Retinal pigment epithelial cell (primary cell): ENCODE measurements at regions not wholly inside any gene's neighbourhood (a gene's known extent, or its start where the extent isn't known, plus 50 kb on each side); places are given as distances from the start of the nearest gene placed in this dataset.

ENCODE experiments used
- DNase-seq: peaks from one replicate; pipeline ENCODE4 v3.0.0-alpha.2; 2010; ENCODE audit warnings: low read depth
- H3K4me3 ChIP-seq: 2 replicates; pipeline ENCODE4 v1.5.1; 2011; ENCODE audit warnings: mild to moderate bottlenecking, low read length, control low read depth, moderate library complexity
- TF ChIP-seq, protein P1 (sequence below): conservative IDR thresholded peaks from 2 replicates; pipeline ENCODE4 v1.5.1; 2011; ENCODE audit warnings: low read depth, low read length, control low read depth, inconsistent platforms

DNA sequence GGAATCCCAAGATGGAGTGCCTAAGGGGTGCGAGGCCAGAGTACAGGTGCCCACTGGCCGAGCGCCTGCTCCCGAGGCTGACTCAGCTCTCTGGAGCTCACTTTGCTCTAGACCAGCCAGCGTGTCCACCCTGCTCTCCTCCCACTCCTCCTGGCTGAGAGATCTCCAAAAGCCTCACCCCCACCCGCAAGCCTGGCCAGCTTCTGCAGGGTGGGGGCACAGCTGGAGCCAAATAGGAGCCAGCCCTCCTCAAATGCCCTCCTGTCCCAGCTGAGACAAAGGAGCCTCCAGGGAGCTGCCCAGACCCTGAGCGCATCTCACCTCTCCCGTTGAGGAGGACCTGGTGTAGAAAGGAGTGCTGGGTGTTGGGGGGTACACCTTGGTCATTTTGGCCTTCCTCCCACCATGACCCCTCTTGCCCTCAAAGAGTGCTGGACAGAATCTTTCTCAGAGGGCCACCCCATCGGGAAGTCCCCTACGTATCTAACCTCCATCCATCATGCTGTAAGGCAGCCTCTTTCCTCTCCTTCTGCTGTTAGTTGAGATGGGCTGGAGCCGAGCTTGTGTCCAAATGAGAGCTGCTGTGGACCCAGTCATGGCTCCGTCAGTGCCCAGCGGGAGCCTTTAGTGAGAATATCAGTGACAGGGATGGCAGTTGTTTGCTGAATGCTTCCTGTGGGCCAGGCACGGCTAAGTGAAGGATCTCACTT lies 123.9 kb upstream of the VSTM2B start:
- DNase-seq, result no peak
- TF ChIP-seq, protein P1, sequence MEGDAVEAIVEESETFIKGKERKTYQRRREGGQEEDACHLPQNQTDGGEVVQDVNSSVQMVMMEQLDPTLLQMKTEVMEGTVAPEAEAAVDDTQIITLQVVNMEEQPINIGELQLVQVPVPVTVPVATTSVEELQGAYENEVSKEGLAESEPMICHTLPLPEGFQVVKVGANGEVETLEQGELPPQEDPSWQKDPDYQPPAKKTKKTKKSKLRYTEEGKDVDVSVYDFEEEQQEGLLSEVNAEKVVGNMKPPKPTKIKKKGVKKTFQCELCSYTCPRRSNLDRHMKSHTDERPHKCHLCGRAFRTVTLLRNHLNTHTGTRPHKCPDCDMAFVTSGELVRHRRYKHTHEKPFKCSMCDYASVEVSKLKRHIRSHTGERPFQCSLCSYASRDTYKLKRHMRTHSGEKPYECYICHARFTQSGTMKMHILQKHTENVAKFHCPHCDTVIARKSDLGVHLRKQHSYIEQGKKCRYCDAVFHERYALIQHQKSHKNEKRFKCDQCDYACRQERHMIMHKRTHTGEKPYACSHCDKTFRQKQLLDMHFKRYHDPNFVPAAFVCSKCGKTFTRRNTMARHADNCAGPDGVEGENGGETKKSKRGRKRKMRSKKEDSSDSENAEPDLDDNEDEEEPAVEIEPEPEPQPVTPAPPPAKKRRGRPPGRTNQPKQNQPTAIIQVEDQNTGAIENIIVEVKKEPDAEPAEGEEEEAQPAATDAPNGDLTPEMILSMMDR, result no peak
- no peak overlapping the region for H3K4me3 ChIP-seq

DNA sequence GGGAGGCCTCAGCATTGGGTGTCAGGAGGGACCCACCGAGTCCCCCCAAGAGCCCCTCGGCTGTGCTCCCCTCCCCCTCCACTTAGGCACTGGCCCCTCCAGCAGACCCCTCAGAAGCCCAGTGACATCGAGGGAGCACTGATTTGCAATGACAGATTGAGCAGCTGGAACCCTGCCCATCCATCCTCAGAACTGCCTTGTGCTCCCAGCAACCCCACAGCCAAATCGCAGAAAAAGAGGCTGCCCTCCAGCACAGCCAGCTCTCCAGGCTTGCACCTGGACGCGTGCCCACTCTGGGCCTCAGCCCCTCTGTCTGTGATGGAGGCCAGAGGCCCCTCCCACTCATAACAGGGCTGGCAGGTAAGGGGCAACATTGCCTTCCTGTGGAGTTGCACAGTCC lies 123.2 kb upstream of the VSTM2B start:
- TF ChIP-seq, protein P1, result no peak
- no peak for DNase-seq
- H3K4me3 ChIP-seq, result no peak overlapping the region

DNA sequence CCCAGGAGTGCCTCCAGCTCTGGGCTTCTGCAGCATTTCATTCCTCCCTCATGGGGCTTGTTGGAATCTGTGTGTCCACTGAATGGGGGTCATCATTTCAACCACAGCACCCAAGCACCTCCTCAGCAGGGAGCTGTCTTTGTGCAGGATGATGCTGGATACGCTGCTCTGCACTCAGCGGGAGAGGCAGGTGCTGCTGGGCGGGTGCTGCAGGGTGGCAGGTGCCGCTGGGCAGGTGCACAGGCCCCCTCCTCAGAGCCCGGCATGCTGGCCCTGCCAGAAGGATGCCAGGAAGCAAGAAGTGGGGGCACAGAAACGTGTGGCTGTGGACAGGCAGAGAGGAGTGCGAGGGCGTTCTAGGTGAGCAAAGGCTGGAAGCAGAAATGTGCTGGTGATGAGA lies 121.8 kb upstream of the VSTM2B start:
- H3K4me3 ChIP-seq, result no peak overlapping the region
- DNase-seq, result no peak
- TF ChIP-seq, protein P1, result no peak

DNA sequence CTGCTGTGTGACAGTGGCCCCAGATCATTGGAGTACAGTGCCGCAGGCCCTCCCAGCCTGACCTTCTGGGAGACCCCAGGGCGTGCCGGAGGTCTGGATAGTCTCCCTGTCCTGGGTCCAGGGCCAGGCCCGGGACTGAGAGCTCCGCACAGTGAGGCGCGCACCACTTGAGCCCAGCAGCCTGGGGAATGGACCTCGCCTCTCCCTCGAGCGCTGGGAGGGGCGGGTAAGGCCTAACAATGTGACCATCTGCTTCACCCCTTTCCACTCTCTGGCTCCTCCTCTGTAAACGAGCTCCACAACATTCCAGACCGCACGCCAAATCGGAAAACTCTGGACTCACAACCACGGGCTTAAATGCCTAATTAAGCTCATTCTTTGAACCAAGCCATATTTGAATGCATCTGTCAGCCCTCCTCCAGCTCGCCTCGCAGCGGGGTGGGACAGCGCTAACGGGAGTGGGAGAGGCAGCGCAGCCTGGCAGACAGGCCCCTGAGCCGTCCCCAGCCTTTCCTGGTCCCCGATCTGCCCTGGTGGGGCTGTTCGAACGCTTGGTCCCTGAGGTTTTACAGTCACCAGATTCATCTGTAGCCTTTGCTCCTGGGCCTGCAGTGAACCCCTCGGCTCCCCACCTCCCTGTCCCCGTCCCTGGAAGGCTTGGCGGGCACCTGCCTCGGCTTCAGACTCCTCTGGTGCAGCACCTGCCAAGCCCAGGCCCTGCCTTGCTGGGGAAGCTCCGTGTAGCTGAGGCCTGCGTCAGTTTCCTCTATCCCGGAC lies 120.7 kb upstream of the VSTM2B start:
- DNase-seq, result no peak
- TF ChIP-seq, protein P1, result no peak
- no peak overlapping the region for H3K4me3 ChIP-seq

DNA sequence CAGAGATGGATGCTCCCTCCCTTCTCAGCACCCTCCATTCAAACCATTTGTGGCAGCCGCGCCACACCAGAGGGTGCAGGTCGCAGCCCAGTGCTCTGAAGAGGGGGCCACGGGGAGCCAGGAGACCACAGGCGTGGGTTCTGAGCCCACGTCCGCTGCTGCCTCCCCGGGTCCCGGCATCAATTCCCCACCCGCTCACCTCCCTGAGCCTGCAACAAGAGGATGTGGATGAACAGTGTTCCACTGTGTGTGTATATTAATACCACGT lies 120.1 kb upstream of the VSTM2B start:
- no peak overlapping the region for H3K4me3 ChIP-seq
- TF ChIP-seq, protein P1, result no peak
- DNase-seq, result no peak

DNA sequence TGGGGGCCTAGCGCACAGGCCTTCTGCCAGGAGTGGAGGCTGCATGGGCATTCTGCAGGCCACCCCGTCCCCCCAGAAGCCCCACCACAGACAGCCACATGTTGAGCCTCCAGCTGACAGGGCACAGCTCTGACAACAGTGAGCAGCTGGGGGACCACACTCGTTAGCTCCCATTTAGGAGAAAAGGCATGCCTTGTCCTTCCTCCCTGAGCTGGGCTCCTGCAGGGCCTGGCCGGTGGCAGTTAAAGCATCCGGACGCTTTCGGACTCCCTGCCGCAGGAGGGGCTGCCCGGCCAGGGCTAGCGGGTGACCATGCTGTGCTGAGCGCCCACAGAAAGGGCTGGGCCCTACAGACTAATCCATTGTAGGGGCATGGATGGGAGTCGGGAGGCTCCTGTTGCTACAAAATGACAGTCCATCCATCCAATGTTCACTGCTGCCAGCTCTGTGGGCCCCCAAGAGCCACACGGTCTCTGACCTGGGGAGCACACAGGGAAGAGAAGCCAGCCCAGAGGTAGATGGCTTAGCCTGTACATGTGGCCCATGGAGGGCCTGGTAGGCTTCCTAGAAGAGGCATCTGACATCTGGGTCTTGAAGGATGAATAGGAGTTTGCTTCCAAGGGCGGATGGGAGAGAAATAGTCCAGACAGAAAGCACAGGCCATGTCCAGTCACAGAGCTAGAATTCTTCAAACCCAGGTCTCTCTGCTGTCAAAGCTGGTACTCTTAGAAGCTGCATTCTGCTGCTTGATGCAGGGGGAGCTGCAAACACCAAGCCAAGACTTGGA lies 116.5 kb upstream of the VSTM2B start:
- no peak overlapping the region for H3K4me3 ChIP-seq
- no peak for DNase-seq
- TF ChIP-seq, protein P1, result no peak

DNA sequence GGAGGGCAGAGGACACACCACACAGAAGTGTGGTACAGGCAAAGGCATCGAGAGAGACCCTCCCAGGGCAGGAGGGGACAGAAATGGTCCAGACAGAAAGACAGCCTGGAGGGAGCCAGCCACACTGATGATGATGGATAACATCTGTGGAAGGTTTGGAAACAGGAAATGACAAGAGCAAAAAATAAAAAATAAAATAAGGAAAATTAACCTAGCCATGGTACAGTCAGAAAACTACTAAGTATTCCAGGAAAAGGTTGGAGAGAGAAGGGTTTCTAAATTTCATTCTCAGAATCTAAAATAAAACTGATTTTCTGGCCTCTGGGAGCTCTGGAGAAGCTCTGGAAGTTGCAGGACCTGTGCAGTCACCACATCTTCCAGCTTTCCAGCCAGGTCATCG lies 115.2 kb upstream of the VSTM2B start:
- DNase-seq, result no peak
- TF ChIP-seq, protein P1, result no peak
- H3K4me3 ChIP-seq, result no peak overlapping the region
